NCI-H187 treated with DMSO at 0.1 percent for 48 hours (cell line): ENCODE measurements at regions not wholly inside any gene's neighbourhood (a gene's known extent, or its start where the extent isn't known, plus 50 kb on each side); places are given as distances from the start of the nearest gene placed in this dataset.
"Not testable (repeated sequence)": the region's sequence is repeated elsewhere in the genome, so short reads cannot be mapped to it uniquely, and the experiment has no call there.

Source experiments
- DNase-seq: peaks from one replicate; lab custom pipeline; 2025; lab: John Stamatoyannopoulos, UW

DNA sequence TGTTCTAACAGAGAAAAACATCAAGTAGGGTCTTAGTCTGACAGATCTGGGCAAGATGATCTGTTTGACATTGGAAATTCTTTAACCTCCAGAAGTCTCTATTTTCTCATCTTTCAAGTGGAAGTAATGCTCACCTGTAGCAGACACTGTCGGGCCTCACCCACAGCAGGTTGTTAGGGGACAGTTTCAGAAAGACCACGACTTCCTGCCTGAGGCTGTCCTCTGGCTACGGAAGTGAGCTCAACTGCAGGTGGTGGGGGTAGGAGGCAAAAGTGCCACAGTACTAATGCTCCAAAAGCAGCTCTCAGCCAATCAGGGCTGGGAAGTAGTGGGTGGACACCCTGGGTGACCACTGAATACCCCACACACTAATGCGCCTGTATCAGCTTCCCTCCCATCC lies 111.4 kb upstream of the TOPAZ1 start:
- no peak for DNase-seq

DNA sequence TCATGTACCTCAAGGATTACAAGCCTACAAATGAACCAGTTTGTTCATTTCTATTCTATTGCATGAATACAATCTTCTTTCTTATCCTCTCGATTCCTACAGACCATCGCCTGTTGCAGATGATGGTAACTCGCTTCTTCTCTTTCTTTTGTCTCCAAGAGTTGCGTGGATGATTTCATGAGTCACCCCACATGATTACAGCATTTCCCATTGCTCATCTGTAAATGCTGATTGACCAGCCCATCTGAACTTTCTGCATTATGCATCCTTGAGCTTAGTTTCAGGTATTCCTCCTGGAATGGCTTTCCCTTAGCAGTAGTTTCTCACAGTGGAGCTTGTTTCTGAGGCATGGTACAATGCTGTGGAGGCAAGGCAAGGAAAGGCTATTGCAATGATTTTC lies 109.6 kb upstream of the TOPAZ1 start:
- DNase-seq, result no peak

- DNase-seq, result no peak
Measured at GRCh38 chr3:44132593-44132992, 109.1 kb upstream of the TOPAZ1 start.

GRCh38 chr3:44136421-44136820 lies 105.3 kb upstream of the TOPAZ1 start:
- no peak for DNase-seq

DNA sequence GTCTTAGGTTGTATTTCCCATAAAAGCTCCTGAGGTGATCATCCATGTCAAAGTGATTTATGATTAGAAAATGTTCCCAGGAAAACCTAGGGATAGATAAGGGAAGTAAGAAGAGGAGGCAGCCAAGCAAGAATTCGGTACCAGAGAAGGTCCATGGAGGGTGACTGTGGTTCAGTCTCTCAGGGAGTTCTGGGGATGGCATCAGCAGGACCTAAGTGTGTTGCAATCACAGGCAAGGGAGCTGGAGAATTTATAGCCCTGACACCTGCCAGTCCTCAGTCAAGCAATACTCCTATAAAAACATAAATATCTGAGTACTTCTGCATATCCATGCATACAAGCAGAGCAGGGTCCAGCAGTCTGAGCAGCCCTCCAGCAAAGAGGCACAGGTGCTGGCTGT lies 95.6 kb upstream of the TOPAZ1 start:
- DNase-seq, result no peak

DNA sequence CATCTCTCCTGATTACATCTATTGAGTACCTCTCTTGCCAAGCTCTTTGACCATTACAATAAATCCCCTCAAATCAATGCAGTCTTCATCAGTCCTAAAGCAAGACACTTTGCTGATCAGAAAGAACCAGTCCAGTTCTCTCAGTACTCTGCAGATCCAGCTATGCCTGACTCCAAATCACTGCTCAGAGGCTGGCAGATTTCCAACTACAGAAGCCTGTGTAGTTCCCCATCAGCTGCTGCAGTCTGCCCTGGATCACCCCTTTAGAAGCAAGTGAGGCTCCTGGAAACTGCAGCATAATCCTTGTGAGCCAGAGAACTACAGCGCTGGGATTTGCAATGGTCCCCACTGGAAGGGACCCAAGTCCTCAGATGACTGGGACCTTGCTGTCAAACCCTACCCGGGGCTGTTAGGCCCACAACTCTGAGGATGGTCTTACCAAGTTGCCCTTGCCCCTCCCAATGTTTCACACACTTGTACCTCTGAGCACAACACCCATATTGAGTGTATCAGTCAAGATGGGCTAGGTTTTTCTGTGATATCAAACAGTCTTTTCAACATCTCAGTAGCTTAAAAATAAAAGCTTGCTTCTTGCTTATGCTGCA lies 81.9 kb upstream of the TOPAZ1 start:
- DNase-seq, result no peak

- DNase-seq, result no peak
Measured at GRCh38 chr3:44160818-44161217, 80.9 kb upstream of the TOPAZ1 start.

DNA sequence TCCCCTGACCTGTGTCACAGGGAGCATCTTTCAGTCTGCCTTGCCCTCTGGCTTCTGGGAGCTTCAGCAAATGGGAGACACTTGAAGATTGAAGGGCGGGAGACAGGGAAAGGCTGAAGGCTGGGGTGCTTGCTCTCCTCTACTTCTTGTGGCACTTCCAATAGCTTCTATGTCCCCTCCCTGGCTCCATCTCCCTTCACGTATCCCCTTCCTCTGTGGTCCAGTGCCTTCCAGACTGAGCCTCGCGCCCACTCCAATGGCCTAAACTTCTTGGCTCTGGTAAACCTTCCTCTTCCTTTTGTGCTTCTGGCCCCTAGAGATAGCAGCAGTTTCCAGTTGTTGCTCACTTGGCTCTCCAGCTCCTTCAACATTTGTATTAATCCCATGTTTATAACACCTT lies 69.8 kb upstream of the TOPAZ1 start:
- DNase-seq, result no peak

DNA sequence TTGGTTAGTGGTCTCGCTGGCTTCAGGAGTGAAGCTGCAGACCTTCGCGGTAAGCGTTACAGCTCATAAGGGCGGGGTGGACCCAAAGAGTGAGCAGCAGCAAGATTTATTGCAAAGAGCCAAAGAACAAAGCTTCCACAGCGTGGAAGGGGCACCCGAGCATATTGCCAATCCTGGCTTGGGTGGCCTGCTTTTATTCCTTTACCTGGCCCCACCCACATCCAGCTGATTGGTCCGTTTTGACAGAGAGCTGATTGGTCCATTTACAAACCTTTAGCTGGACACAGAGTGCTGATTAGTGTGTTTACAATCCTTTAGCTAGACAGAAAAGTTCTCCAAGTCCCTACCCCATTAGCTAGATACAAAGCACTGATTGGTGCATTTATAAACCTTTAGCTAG lies 69.0 kb upstream of the TOPAZ1 start:
- not testable (repeated sequence) for DNase-seq

- DNase-seq, result no peak
Measured at GRCh38 chr3:44173263-44173662, 68.4 kb upstream of the TOPAZ1 start.

DNA sequence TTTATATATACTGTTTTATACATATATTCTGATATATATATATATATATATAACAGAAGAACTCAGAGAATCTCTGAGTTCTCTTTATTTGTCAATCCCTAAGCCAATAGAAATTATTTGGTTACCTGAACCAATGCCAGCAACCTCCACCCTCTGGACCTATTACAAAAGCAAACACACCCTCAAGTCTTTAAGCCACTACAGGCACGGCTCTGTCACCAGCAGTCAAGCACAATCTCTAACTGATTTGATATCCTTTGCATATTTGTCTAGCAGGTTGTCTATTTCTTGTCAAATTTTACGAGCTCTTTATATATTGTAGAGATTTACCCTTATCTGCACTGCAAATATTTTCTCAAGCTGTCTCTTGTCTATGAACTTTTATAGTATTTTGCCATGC lies 66.6 kb upstream of the TOPAZ1 start:
- no peak for DNase-seq

DNA sequence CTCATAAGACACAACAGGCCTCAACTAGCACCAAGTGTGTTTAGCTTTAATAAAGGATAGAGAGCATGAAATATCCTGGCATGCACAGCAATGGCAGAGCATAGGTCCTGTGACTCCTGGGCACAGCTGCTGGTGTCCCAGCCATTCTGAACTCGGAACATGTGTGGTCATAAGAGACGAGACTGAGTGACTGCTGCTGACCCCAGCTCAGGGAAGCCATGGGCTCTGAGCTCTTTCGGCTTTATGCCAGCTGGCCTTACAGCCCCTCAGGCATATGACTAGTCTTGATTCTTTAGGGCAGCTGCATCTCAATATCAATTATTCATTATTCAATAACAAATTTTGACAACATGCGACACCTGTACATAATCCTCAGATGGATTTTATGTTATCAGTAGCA lies 62.4 kb upstream of the TOPAZ1 start:
- DNase-seq, result no peak

DNA sequence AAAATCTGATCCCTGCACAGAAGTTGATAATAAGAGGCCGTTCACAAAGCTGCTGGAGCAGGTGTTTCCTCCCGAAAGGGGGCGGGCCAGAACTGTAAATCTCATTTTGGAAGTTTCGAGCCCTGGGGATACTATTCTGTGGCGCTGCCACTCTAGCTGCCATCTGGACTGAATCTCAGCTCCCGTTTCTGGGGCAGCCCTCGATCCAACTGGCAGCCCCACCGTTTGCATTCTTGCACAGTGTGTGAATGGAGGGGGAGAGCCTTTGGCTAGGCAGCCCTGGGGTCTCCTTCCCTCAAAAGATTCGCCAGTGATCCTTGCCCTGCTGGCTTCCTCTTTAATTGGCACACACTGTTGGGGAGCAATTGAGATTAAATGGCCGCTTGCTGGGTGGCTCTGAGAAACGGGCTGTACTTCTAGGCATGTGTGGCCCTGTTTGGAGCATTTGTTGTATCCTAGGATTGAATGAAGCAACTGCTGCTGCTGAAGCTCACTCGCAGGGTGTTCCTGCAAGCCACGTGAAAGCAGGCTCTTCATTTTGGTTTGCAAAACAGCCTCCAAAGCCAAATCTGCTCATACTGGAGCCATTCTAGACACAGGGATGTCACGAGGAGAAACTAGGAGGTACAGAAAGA lies 57.2 kb upstream of the TOPAZ1 start:
- no peak for DNase-seq

- DNase-seq, result no peak
Measured at GRCh38 chr3:44185396-44185915, 56.2 kb upstream of the TOPAZ1 start.

DNA sequence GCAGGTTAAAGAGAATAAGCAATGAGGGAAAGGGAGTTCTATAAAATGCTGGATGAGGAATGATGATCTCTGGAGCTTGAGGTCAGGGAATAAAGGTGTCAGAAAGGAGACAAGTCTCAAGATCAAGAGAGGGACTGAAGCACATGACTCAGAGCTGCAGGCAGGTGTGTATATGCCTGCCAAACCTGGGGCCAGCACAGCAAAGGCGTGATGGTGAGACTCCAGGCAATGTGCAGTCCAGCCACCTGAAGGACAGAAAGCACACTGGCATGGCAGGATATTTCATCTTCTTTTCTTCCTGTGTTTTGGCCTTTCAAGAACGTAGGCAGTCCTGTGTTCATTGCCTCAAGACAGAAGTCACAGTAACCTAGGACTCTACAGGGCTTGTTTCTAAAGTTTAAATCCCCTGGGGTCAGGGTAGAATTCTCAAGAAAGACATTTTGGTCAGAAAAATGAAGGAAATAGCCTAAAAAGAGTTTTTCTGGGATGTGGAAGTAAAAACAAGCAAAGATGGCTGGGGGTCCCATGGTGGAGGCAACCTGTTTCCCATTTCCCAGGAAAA lies 55.5 kb upstream of the TOPAZ1 start:
- no peak for DNase-seq

GRCh38 chr3:44186712-44187111 lies 55.0 kb upstream of the TOPAZ1 start:
- DNase-seq, result no peak
